Hematopoietic multipotent progenitor cell treated with erythropoietin and hydrocortisone succinate and interleukin-3 and kit ligand, for 8 days (in vitro differentiated cells): ENCODE measurements at regions not wholly inside any gene's neighbourhood (a gene's known extent, or its start where the extent isn't known, plus 50 kb on each side); places are given as distances from the start of the nearest gene placed in this dataset.

Source experiments
- DNase-seq: peaks from one replicate; pipeline ENCODE4 v3.0.0-alpha.2; 2015

GRCh38 chr11:28654191-28654590, 546.0 kb downstream of the METTL15 start:
- DNase-seq, result no peak

GRCh38 chr11:28649922-28650321, 541.7 kb downstream of the METTL15 start:
- no peak for DNase-seq

- no peak for DNase-seq
These were observed 528.4 kb downstream of the METTL15 start for GRCh38 chr11:28636566-28636965.

- no peak for DNase-seq
These were observed 527.8 kb downstream of the METTL15 start for GRCh38 chr11:28636033-28636432.

DNA sequence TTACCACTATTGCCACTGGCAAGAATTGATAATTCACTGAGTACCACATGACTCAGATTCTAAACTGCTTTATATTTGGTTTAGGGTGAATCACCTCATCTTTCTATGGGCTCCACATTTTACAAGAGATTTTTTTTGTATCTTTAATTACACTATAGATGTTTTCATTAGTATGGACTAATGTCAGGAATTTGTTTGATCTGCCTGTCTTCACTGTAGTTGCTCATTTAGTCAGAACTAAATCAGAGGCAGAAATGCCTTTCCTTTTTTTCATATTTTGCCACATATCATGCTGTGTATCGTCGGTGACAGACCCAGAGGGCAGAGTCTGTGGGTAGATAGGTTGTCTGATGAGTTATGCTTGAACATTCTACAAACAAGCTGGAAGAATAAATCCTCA, 524.1 kb downstream of the METTL15 start:
- DNase-seq, result no peak

GRCh38 chr11:28631148-28631547, 523.0 kb downstream of the METTL15 start:
- no peak for DNase-seq

GRCh38 chr11:28629235-28629634, 521.0 kb downstream of the METTL15 start:
- no peak for DNase-seq

DNA sequence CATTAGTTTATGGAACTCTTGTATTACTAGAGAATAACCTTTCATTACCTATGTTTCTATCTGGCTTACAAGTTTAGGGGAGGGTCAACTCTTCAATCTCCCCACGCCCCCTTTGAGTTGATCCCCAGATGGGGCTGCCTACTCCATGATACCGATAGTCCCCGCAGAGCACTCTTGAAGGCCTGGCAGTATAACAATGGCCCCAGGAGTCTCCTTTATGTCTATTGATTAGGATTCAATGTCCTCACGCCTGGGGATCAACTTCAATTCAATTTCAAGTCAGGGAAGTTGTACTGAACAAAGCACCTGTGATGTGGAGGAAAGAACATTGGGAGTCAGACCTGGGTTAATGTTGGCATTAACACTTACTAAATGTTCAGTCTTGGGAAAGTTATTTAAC, 520.2 kb downstream of the METTL15 start:
- DNase-seq, result no peak

GRCh38 chr11:28627690-28628255, 519.6 kb downstream of the METTL15 start:
- DNase-seq, result no peak

DNA sequence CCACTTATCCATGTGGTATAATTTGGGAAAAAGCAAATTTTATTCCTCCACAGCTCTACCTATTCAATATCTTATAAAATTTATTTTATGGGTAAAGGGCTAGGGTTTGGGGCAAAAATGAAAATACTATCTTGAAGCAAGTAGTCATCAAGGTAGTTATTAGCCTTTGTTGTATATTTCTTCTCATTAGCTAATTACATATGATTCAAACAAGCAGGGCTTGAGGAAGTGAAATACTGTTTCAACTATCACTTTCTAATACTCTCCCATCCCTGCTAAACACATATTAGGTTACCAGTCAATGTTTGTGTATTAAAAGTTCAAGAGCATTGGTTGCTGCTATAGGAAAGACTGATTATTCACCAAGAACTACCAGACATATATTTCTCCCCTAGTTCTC, 517.3 kb downstream of the METTL15 start:
- no peak for DNase-seq

DNA sequence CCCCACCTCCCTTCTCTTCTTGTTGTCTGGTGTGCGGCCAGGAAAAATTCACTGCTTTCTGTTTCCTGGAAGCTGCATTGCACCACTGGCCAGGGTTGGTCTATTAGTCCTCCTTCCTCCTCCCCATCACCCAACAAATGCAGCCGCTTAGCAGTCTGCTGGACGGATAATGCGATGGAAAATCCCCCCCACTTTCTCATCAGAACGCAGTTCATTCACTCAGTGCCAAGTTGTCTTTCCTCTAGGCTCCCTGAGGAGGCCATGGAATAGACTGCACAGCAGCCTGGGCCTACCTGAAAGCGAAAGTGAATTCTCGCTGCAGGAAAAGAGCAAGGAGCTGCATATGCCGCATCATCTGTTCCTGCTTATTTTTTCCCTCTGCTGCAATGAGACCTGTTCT, 513.6 kb downstream of the METTL15 start:
- DNase-seq, result no peak

DNA sequence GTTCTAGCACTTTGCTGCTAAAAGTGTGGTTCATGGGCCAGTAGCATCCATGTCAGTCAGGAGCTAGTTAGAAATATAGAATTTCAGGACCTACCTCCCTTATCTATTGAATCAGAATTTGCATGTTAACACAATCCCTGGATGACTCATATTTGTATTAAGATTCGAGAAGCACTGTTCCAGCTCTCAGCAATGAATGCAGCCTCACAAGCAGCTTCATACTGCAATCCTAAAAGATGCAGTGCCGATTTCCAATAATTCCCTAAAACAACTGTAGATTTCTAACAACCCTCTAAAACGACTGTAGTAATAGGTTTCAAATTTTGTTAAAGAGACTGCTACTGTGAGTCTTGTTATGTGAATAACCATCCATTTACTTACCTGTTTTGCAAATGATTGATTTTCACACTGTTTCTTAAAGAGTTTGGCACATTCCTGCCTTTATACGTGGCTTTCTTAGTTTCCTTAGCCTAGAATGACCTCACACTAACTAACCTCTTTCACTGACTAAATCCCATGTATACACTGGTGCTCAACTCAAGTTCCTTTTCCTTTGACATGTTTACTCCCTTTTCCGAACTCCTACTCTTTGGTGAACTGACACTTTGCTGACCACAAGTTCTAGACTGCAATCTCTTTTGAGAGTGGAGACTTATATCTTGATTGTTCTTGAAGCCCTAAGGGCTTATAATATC, 511.8 kb downstream of the METTL15 start:
- no peak for DNase-seq

DNA sequence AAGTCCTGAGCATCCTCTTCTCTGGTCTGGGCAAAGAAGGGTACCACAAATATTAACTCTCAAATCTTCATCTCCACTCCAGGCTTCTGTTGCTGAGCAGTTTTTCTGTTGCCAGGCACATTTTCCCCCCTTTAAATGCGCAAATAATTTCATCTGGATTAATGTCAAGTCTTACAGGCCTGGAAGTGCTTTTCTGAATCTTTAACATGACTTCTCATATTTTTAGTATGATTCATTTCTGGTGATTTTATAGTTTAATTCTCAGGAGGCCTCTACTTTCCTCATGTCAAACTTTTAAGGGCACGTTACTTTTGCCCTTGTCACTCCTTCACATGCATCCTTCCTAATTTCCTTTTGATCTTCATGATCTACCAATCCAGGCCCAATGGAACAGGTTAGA, 510.2 kb downstream of the METTL15 start:
- DNase-seq, result no peak

DNA sequence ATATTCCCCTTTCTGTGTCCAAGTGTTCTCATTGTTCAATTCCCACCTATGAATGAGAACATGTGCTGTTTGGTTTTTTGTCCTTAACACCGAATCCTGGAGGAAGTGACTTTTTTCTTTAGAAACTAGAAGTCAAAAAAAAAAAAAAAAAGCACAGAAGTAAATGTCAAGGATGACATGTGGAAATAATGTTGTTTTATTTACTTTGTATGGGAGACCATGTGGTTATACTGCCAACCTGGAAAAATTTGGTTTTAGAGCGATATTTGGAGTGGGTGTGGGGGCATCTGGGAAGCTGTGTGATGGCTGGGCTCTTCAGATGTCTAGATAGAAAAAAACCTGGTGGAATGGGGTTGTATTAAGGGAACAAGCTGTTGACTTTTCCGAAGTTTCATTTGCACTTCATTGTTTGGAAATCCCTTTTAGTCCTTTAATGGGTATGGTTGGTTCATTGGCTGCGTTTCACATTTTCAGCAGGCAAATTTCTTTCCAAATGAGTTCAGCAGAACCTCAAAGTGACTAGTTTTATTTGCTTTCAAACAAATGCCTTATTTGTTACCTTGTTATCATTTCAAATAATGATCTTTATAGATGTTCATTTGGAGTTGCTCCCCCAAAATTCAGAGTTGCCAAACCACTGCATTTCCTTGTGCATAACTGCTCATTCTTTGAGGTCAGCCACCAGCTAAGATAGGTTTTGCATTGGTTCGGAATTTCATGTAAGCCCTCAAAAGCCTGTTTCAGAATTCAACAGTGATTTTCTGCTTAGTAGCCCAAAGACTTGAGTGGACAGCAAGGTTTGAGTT, 508.2 kb downstream of the METTL15 start:
- DNase-seq, result no peak

GRCh38 chr11:28615542-28615941, 507.4 kb downstream of the METTL15 start:
- DNase-seq, result no peak

- DNase-seq, result no peak
These were observed 498.7 kb downstream of the METTL15 start for GRCh38 chr11:28606930-28607329.

- DNase-seq, result no peak
These were observed 491.5 kb downstream of the METTL15 start for GRCh38 chr11:28599656-28600055.

- DNase-seq, result no peak
These were observed 490.3 kb downstream of the METTL15 start for GRCh38 chr11:28598531-28598930.

GRCh38 chr11:28596816-28597215, 488.6 kb downstream of the METTL15 start:
- no peak for DNase-seq

DNA sequence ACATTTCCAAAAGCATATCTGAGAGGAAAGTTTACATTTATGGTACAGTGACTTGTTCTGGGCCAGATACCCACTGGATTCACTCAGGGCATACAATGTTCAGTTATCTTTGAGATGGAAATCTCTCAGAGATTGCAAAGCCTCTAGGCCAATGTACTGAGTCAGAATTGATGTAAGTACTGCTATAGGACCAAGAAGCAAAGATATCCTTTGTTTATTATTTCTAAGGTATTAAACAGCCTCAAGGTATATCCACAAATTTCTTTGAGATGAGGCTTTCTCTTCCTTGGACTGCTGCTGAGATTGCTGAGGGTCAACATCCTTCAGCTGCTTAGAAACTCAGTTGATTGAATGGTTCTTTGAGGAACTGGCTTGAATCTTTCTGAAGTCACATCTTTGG, 484.0 kb downstream of the METTL15 start:
- no peak for DNase-seq

DNA sequence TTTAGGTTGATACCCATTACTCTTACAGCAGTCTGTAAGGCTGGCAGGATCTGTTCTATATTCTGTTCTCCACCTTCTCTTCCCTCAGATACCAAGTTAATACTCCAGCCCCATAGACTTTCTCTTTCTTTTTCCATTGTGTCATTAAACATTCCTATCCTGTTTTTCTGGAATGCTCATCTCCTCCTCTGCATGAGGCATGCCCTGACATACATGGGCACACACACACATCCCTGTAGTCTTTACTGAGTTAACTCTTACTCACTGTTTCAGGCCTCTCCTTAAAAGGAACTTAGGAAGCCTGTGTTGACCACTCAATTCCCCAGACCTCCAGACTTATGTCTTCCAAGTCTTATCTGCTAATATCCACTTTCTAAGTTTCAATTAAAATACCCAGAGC, 476.8 kb downstream of the METTL15 start:
- no peak for DNase-seq

DNA sequence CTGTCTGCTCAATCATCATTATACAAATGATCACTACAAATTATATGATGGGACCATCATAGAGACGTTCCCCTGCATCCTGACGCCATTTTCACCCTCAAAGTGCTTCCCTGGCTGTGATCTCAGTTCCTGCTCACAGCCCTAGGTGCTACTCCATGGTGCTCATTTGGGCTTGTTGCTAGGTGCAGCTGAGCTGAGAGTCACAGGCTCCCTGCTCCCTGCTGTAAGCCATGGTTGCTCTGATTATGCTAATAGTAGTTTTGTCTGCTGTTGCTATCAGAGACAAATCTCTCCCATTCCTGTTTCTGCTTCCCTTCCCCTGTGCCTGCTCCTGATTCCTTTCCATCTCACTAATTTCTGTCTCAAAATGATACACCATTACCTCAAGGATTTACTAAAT, 474.3 kb downstream of the METTL15 start:
- no peak for DNase-seq

- no peak for DNase-seq
These were observed 473.4 kb downstream of the METTL15 start for GRCh38 chr11:28581286-28582242.
